GM18507 (cell line): ENCODE measurements at regions not wholly inside any gene's neighbourhood (a gene's known extent, or its start where the extent isn't known, plus 50 kb on each side); places are given as distances from the start of the nearest gene placed in this dataset.
"Not testable (repeated sequence)": the region's sequence is repeated elsewhere in the genome, so short reads cannot be mapped to it uniquely, and the experiment has no call there.

Experiments used
- DNase-seq: peaks from one replicate; pipeline ENCODE4 v3.0.0; 2011; ENCODE audit warnings: low read depth; ENCODE audit not compliant: insufficient read length; ENCODE audit errors: extremely low spot score
- FAIRE-seq: peaks from 2 replicates; lab custom pipeline; 2011; peaks lifted over from hg19 to GRCh38; lab: Jason Lieb, UNC

DNA sequence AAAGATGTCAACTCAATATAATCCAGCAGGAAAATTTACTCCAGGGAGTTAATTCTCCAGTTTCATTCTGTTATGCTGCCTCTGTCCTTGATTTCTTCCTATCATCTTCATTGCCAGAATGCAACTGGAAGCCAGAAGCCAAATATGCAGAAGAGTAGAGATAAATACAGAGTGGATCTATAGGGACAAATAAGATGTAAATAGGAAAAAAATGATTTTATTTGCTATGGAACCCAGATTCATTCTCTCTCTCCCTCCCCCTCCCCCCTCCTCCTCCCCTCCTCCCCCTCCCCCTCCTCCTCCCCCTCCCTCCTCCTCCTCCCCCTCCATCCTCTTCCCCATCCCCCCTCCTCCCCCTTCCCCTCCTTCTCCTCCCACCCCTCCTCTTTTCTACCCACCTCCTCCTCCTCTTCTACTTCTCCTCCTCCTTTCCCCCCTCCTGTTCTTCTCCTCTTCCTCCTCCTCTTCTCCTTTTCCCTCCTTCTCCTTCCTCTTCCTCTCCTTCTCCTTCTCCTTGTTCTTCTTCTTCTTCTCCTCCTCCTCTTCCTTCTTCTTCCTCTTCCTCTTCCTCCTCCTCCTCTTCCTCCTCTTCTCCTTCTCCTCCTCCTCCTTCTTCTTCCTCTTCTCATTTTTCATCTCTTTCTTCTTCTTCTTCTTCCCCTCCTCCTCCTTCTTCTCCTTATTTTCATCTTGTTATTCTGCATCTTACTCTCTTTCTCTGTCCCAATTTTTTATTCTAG is 306.4 kb downstream of the NUF2 start:
- FAIRE-seq (no peak), DNase-seq (no peak)

DNA sequence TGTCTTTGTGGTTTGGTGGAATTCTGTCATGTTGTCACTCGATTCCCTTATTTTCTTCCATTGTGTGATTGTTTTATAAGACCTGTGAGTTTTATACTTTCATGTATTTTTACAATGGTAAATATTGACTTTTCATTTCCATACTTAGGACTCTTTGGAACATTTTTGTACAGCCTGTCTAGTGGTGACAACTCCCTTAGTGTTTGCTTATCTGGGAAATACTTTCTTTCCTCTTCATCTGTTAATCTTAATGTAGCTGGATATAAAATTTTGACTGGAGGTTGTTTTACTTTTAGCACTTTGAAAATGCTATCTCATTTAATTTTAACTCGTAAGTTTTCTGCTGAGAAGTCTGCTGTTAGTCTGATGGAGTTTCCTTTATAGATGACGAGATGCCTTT is 310.5 kb downstream of the NUF2 start:
- no peak for FAIRE-seq

DNA sequence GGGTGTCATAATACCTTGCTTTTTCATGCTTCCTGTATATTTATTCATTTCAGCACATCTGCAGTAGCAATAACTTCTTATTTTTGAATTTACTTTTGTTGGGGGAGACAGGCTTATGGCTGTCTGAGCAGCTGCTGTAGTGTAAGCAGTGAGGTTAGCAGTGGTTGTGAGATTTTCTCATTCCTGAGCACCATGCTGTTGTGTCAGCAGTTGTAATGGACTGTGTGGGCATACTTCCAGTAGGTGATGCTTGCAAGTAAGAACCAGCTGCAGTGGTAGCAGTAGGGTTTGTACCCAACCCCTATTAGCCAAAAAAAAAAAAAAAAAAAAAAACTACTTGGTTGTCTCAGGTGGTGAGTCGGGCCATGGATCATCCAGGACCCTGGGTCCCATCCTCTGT is 311.6 kb downstream of the NUF2 start:
- no peak for FAIRE-seq
- DNase-seq, result no peak

More for the DNA sequence above, 310.5 kb downstream of the NUF2 start:
- DNase-seq, result no peak

DNA sequence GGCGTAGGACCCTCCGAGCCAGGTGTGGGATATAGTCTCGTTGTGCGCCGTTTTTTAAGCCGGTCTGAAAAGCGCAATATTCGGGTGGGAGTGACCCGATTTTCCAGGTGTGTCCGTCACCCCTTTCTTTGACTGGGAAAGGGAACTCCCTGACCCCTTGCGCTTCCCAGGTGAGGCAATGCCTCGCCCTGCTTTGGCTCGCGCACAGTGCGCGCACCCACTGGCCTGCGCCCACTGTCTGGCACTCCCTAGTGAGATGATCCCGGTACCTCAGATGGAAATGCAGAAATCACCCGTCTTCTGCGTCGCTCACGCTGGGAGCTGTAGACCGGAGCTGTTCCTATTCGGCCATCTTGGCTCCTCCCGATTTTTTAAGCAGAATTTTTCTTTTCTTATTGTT is 323.9 kb downstream of the NUF2 start:
- FAIRE-seq, DNase-seq: not testable (repeated sequence)

DNA sequence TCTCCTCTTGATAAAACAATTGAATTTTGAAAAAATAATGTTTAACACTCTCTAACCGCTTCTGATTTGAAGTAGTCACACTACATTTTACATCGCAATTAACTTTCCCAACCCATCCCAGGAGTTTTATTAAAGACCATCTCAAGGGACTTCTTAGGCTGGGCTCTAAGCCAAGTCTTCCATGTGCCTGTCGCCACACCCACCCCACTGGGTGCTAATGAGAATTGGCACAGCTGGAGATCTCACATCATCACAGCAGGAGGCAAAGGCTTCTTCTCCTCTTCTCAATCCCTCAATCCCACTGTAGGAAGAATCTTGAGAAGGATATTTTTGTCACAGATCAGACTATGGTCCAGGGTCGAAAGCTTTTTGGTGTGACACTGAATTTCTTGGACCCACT is 328.9 kb downstream of the NUF2 start:
- DNase-seq (no peak), FAIRE-seq (no peak)

DNA sequence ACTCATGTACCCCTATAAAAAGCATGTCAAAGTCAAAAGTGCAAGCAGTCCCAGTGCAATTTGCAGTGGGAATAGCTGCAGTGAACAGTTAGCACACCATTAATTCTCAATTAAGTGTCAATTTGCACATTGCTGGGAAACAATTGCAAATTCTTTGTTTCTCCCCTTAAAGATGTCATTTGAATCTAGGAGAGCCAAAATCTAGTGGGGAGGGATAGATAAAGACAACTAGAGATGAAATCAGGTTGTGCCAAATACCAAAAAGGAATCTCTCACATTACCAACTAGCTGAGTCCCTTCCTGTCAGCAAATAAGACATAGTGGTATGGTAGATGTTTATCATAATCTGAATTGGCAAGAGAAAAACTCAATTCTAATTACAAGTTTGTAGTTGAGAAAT is 330.7 kb downstream of the NUF2 start:
- DNase-seq (no peak), FAIRE-seq (no peak)

DNA sequence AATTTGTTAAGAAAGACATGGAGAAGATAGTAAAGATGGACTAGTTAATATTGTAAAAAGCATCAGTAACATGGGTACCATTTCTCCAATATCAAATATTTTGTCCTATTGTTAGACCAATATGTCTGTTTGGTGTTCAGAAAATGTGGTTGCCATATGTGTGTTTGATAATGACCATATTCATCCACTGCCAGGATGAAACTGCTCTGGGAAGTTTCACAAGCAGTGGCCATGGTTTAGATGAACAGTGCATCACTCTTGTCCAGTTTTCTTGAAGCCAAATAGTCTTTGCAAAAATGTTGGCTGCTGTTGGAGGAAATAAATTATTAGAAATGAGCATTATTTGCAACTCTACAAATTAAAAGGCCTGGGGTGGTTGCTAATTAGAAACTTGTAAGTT is 333.8 kb downstream of the NUF2 start:
- no peak for DNase-seq
- FAIRE-seq, result no peak

DNA sequence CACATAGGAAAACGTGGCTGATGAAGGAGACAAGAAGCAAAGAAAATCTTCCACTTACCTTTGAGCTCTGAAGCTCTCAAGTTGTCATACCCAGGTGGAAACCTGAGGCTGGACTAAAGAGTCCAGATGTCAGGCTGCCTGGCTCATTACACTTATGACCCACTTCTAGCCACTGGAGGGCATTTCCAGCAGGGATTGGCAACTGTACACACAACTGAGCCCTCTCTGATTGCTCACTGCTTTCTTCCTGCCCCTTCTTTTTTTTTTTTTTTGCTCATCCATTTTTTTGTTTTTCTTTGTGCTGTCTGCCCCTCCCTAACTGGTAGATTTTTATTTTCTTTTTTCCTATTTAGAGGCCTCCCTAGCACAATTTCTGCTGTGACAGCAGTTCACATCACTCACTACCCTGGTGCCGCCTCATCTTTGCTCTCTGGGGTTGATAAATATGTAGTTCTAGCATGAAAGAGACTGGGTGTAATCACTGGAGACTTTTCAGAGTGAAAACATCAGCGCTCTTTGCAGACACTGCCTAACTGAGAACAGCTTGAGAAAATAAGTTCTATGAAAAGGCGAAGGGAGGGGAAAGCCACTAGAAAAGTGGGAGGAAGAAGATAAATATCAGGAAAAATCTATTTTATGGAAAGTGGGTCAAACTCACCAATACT is 334.5 kb downstream of the NUF2 start:
- FAIRE-seq, result no peak
- no peak for DNase-seq

DNA sequence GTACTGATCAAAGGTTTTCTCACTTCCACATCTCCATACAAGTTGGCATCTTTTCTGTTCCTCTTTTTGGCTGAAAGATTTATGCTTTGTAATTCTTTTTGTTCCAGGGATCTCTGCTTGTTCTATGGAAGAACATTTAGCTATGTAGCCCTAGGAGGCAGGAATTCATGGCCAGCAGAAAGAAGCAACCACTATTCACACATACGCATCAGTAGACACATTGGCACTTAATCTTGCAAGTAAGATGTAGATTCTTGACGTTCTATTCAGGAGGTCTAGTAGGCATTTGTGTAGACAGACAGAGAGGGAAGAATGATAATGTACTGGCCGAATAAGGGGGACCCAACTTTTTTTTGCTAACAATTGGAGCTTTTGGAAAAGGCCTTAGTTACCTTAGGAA is 336.0 kb downstream of the NUF2 start:
- DNase-seq (no peak), FAIRE-seq (no peak)

DNA sequence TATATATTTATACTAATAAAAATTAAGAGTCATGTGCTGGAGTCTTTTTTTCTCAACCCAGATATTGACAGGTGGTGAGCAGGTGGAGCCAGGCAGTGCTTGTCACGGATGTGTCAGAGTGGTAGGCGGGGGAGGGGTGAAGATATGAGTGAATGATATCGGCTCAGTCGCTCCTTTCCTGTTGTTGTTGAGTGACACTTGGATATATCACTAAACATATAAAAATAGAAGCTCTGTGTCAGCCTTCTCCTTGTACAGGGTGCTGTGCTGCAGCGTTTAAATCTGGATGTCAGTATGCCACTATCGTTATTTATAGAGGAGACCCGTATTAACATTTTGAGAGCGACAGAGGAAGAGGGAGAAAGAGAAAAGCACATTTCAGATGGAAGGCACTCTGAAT is 339.6 kb downstream of the NUF2 start:
- no peak for DNase-seq
- no peak for FAIRE-seq

DNA sequence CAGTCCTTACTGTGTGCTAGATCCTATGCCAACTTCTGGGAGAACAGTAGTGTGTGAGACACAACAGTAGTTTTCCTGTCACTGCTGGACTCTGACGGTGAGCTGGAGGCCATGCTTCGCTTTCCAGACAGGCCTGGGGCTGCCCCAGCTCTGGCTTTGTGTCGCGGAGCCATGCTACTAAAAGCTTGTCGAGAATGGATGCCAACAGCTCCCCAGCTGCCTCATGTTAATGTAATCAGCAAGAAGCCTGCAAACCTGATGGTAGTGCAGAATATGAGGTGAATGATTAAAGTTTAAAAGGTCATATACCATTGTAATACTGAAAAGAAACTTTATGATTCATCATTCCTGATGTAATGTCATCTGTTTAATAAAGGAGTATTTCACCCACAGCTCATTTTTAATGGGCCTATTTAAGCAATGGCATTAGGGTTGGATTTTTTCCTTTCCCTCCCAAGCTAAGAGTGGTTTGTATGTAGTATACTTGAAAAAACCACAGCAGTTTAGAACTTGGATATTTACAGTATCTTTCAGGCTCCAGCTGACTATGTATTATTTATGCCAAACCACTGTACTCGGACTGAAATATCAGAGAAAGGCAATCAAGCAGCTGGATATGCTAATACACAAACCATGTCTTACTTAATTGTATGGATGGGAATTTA is 343.0 kb downstream of the NUF2 start:
- no peak for DNase-seq
- FAIRE-seq, result no peak

DNA sequence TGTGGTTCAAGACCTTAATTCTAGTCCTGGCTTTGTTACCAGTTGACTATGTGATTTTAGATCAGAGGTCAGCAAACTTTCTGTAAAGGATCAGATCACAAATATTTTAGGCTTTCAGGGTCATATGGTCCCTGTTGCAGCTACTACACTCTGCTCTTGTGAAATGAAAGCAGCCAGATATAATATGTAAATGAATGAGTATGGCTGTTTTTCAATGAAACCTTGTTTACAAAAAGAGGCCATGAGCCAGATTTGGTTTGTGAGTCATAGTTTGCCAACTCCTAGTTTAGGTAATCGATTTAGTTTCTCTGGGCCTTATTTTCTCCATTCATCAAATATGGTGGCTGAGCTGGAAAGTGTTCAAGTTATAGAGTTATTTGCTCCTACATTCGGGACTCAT is 346.7 kb downstream of the NUF2 start:
- DNase-seq (no peak), FAIRE-seq (no peak)

DNA sequence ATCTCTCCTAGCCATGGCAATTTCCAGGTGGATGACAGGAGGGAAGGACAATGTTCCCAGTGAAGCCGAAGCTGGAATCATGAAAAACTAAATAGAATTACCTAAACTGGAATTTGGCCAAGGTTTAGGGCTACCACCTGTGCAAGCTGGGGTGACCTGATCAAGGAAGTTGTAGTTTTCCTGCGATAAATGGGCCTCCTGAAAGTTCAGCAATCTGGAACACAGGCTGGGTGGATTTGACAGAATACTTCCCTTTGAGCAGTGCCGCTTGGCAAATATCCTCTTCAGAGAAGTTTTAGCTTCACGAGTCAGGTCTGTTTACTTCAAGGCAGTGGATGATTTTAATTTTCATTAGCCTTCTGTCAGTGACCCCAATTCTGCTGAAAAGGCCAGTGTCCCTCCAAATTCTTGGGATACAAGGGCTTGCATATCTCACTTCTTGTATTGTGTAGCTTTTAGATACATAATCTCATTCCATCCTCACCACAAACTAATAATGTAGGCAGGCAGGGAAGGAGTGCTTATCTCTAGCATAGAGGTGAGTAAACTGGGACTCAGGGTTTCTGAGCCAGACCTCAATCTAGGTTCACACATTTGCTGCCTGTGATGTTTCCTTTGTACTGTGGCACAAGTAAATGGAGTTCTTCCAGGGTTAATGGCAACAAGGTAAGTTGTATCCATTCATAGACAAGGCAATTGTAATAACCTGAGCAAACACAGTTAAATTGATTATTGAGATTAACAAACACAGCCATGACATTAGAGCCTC is 349.4 kb downstream of the NUF2 start:
- no peak for DNase-seq
- no peak for FAIRE-seq

DNA sequence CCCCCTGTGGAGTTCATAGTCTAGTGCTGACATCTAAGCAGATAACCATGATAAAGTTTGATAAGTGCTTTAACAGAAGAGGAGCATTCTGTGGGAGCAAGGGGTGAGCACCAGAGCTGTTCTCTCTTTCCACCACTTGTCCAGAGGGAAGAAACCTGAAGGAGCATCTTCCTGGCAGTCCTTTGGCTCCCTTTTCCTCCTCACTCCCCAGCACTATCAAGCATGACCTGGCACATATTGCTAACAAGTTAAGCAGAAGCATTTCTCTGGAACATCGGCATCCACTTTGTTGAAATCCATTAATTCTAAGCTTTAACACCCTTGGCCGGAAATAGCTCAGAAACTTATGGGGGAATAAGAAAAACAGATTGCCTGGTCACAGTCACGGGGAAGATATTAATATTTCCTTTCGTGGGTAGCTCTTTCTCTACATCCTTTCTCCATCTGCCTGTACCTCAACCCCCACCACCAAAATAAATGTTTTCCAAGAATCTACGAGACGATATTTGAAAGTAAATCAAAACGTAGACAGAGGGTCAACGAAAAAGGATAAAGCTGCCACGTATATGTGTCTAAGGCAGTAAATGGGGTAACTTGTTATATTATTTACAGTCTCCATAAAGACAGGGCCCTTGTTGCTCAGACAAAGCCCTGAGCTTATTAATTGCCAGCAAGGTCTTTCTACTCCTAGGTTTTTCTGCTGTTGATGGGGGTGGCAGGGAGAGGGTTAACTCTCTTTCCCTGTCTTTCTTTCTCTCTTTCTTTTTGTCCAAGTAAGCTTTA is 351.4 kb downstream of the NUF2 start:
- FAIRE-seq (no peak), DNase-seq (no peak)

DNA sequence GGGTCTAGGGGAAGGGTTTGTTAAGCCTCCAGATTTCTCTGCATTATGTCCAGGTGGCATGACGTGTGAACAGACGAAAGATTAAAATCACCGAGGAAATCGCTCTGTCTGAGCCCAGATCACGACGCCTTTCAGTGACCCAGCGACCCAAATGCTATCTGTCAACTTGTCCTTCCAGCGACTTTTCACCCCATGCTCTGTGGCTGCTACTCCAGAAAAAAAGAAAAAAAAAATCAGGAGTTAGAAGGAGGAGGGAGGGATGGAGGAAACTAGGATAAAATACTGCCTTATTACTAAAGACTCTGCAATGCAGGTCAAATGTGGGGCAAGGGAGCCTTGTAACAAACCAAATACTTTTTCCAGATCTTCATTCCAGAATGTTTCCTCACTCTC is 352.0 kb downstream of the NUF2 start:
- FAIRE-seq, result no peak

DNA sequence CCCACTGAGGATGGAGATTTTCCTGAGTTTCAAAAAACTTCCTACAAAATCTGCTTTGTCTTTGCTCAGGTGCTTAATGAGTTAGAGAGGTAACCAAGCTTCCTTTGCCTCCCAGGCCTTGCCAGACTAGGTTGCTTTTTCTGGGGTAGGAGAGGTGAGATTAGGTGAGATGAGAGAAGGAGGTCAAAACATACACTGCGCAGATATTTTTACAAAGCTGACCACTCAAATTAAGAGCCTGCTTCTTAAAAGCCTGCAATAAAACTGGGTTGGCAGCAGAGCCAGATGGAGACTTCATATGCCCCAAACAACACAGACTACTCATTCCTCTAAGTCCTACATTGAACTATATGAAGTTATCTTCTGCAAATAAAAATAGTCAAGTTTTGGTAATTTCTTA is 352.5 kb downstream of the NUF2 start:
- FAIRE-seq, result no peak
- DNase-seq, result no peak

More for the DNA sequence above, 352.0 kb downstream of the NUF2 start:
- no peak for DNase-seq

DNA sequence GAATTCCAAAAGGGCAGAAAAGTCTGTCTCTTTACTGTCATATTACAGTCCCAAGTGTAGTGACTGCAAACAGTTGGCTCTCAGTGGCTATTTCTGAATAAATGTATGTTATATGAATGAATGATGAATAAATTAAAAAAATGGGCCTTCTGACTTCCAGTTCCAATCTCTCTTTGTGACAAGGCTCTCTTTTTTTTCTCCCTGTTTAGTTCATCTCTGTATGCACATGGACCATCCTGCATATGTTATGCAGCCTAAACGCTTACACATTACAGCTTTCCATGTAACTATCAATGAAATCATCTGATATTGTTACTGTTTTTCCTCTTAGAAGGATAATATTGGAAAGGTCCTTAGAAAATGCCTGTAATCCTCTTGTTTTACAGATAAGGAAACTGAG is 363.0 kb downstream of the NUF2 start:
- no peak for DNase-seq
- FAIRE-seq, result no peak

DNA sequence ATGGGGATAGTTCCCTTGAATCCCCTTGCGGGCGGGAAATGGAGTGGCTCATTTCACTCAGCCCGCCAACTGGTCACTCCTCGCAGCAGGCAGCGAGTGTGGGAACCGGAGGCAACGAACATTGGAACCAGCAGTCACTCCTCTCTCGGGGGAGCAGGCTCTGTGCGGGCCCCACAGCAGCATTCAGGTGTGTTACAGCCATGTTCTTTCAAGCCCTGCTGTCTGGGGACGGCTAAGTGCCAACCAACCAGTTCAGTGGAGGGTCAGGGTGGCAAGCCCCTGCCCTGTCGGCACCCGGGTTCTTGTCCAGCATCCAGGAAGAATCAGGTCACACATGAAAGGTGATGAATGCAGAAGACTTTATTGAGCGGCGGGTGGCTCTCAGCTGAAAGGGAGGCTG is 370.5 kb downstream of the NUF2 start:
- FAIRE-seq, result no peak
- no peak for DNase-seq

DNA sequence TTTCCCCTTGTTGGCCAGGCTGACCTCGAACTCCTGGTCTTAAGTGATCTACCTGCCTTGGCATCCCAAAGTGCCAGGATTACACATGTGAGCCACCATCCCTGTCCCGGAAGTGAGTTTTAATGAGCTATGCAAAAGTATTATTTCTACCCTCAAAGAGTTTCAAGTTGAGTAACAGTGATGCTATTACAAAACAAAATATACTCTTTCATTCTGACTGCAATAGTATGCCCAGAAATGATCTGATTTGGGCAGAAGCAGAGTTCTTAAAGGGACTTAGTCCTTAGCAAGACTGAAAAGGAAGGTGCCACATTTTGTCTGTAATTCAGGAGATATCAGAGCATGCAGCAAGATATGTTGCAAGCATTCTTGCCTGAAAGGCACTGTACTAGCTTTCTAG is 375.4 kb downstream of the NUF2 start:
- FAIRE-seq (peak; percentile 31), DNase-seq (no peak)
